Nephron progenitor cell (in vitro differentiated cells): ENCODE measurements at regions not wholly inside any gene's neighbourhood (a gene's known extent, or its start where the extent isn't known, plus 50 kb on each side); places are given as distances from the start of the nearest gene placed in this dataset.
"Not testable (repeated sequence)": the region's sequence is repeated elsewhere in the genome, so short reads cannot be mapped to it uniquely, and the experiment has no call there.

Experiments
- DNase-seq: peaks from one replicate; pipeline ENCODE4 v3.0.0; 2021
- H3K27ac Mint-ChIP-seq: 2 replicates; pipeline ENCODE4 v1.8.0; 2021; ENCODE audit warnings: mild to moderate bottlenecking, moderate library complexity, mixed read lengths
- H3K27me3 Mint-ChIP-seq: 2 replicates; pipeline ENCODE4 v1.8.0; 2021; ENCODE audit warnings: mild to moderate bottlenecking, low read depth, mixed read lengths; ENCODE audit not compliant: poor library complexity
- H3K36me3 Mint-ChIP-seq: 2 replicates; pipeline ENCODE4 v1.8.0; 2021; ENCODE audit warnings: low read depth, mixed read lengths
- H3K4me1 Mint-ChIP-seq: 2 replicates; pipeline ENCODE4 v1.8.0; 2021; ENCODE audit warnings: mixed read lengths
- H3K4me3 Mint-ChIP-seq: 2 replicates; pipeline ENCODE4 v1.8.0; 2021; ENCODE audit warnings: mild to moderate bottlenecking, moderate library complexity, mixed read lengths
- H3K9me3 Mint-ChIP-seq: 2 replicates; pipeline ENCODE4 v1.8.0; 2021; ENCODE audit warnings: mild to moderate bottlenecking, moderate library complexity, mixed read lengths
- CTCF ChIP-seq: fragments of 200-600 bp; sonication (generic); IDR thresholded peaks from 2 replicates; pipeline ENCODE4 v1.5.0; 2021; ENCODE audit warnings: antibody characterized with exemption

GRCh38 chr9:30622561-30622960 lies 1761.9 kb upstream of the ACO1 start:
- H3K27ac Mint-ChIP-seq = no peak overlapping the region
- no peak for DNase-seq
- H3K4me1 Mint-ChIP-seq = no peaks in the 10 kb centered on the region
- H3K36me3 Mint-ChIP-seq = no peaks in the 10 kb centered on the region
- H3K27me3 Mint-ChIP-seq = no peaks in the 10 kb centered on the region
- TF ChIP-seq CTCF = no peak
- no peaks in the 10 kb centered on the region for H3K9me3 Mint-ChIP-seq
- no peak overlapping the region for H3K4me3 Mint-ChIP-seq

- Mint-ChIP-seq H3K4me1 (no peaks in the 10 kb centered on the region), H3K36me3 (no peaks in the 10 kb centered on the region)
- no peak for TF ChIP-seq CTCF
These were observed 1755.4 kb upstream of the ACO1 start for GRCh38 chr9:30628915-30629567.

GRCh38 chr9:30630459-30630858 lies 1754.0 kb upstream of the ACO1 start:
- Mint-ChIP-seq H3K9me3 (no peaks in the 10 kb centered on the region), H3K36me3 (no peaks in the 10 kb centered on the region)
- DNase-seq = no peak

More at GRCh38 chr9:30628915-30629567, 1755.4 kb upstream of the ACO1 start:
- Mint-ChIP-seq H3K27me3 (no peaks in the 10 kb centered on the region), H3K27ac (no peak overlapping the region), H3K9me3 (no peaks in the 10 kb centered on the region), H3K4me3 (no peak overlapping the region)
- no peak for DNase-seq

GRCh38 chr9:30646639-30647038 lies 1737.8 kb upstream of the ACO1 start:
- H3K4me1 Mint-ChIP-seq, H3K9me3 Mint-ChIP-seq, H3K4me3 Mint-ChIP-seq, DNase-seq, H3K36me3 Mint-ChIP-seq, H3K27ac Mint-ChIP-seq, H3K27me3 Mint-ChIP-seq: not testable (repeated sequence)

More at GRCh38 chr9:30630459-30630858, 1754.0 kb upstream of the ACO1 start:
- no peak overlapping the region for H3K4me3 Mint-ChIP-seq
- H3K27ac Mint-ChIP-seq = no peak overlapping the region
- H3K4me1 Mint-ChIP-seq = no peaks in the 10 kb centered on the region
- TF ChIP-seq CTCF = no peak
- H3K27me3 Mint-ChIP-seq = peaks cover under 1% of the 10 kb centered on the region

- no peak overlapping the region for H3K27ac Mint-ChIP-seq
- no peaks in the 10 kb centered on the region for H3K9me3 Mint-ChIP-seq
These were observed 1722.5 kb upstream of the ACO1 start for GRCh38 chr9:30661925-30662324.

GRCh38 chr9:30670805-30671562 lies 1713.5 kb upstream of the ACO1 start:
- Mint-ChIP-seq H3K36me3 (no peaks in the 10 kb centered on the region), H3K27me3 (no peaks in the 10 kb centered on the region), H3K27ac (no peak overlapping the region)

More at GRCh38 chr9:30661925-30662324, 1722.5 kb upstream of the ACO1 start:
- Mint-ChIP-seq H3K27me3 (no peaks in the 10 kb centered on the region), H3K36me3 (no peaks in the 10 kb centered on the region), H3K4me3 (no peak overlapping the region), H3K4me1 (no peaks in the 10 kb centered on the region)
- DNase-seq = no peak
- TF ChIP-seq CTCF = no peak

More at GRCh38 chr9:30670805-30671562, 1713.5 kb upstream of the ACO1 start:
- H3K9me3 Mint-ChIP-seq = no peaks in the 10 kb centered on the region
- DNase-seq = no peak
- H3K4me1 Mint-ChIP-seq = no peaks in the 10 kb centered on the region
- TF ChIP-seq CTCF = no peak
- no peak overlapping the region for H3K4me3 Mint-ChIP-seq
